CD4-positive, alpha-beta memory T cell (primary cell): ENCODE measurements at regions not wholly inside any gene's neighbourhood (a gene's known extent, or its start where the extent isn't known, plus 50 kb on each side); places are given as distances from the start of the nearest gene placed in this dataset.

ENCODE experiments used
- CTCF ChIA-PET: fragments of 350-600 bp; sonication (Branson Sonifier 250); formaldehyde crosslinking; loops from one replicate; lab custom pipeline; 2021; ENCODE audit warnings: inconsistent platforms; ENCODE audit not compliant: partially characterized antibody; lab: Charles Lee
- POLR2A ChIA-PET: fragments of 350-600 bp; sonication (Branson Sonifier 250); formaldehyde crosslinking; loops from one replicate; lab custom pipeline; 2021; ENCODE audit not compliant: partially characterized antibody; lab: Charles Lee
- DNase-seq, 5 donors: peaks; one replicate each; pipeline versions ENCODE4 v3.0.0 to v3.0.0-alpha.2; 2020 to 2022; ENCODE audit warnings: mixed read lengths in 1 of 5
- H3K27ac ChIP-seq: one replicate; pipeline ENCODE4 v1.7.0; 2013; ENCODE audit warnings: low read depth, low read length
- H3K27me3 ChIP-seq: 2 replicates; pipeline ENCODE4 v1.7.0; 2013; ENCODE audit warnings: mild to moderate bottlenecking, low read length, moderate library complexity; ENCODE audit not compliant: insufficient read depth
- H3K36me3 ChIP-seq: 2 replicates; pipeline ENCODE4 v1.7.0; 2013; ENCODE audit warnings: mild to moderate bottlenecking, low read length, moderate library complexity; ENCODE audit not compliant: insufficient read depth
- H3K4me1 ChIP-seq: 2 replicates; pipeline ENCODE4 v1.7.0; 2013; ENCODE audit warnings: mild to moderate bottlenecking, low read length, moderate library complexity; ENCODE audit not compliant: insufficient read depth
- H3K4me3 ChIP-seq, 2 donors: one replicate each; pipeline ENCODE4 v1.7.0; 2013; ENCODE audit warnings: low read length in 2 of 2, mild to moderate bottlenecking in 1 of 2
- H3K9me3 ChIP-seq, 2 donors: one replicate each; pipeline ENCODE4 v1.7.0; 2013; ENCODE audit warnings: low read length in 2 of 2, control low read depth in 1 of 2; ENCODE audit not compliant: control insufficient read depth in 1 of 2
- H3K27ac Mint-ChIP-seq, 7 donors: one replicate each; pipeline ENCODE4 v1.8.0; 2020 to 2021; ENCODE audit warnings: mixed read lengths in 7 of 7, mild to moderate bottlenecking in 6 of 7, inconsistent platforms in 3 of 7, moderate library complexity in 3 of 7
- H3K27me3 Mint-ChIP-seq, 2 donors: one replicate each; pipeline ENCODE4 v1.8.0; 2020 to 2021; ENCODE audit warnings: mixed read lengths in 2 of 2
- H3K36me3 Mint-ChIP-seq, 2 donors: one replicate each; pipeline ENCODE4 v1.8.0; 2020 to 2021; ENCODE audit warnings: mixed read lengths in 2 of 2, inconsistent platforms in 1 of 2, mild to moderate bottlenecking in 1 of 2
- H3K4me1 Mint-ChIP-seq, 4 donors: one replicate each; pipeline ENCODE4 v1.8.0; 2020 to 2021; ENCODE audit warnings: mixed read lengths in 4 of 4, mild to moderate bottlenecking in 1 of 4
- H3K4me3 Mint-ChIP-seq, 8 donors: one replicate each; pipeline ENCODE4 v1.8.0; 2020 to 2021; ENCODE audit warnings: mixed read lengths in 8 of 8, mild to moderate bottlenecking in 7 of 8, moderate library complexity in 6 of 8, inconsistent platforms in 3 of 8
- H3K9me3 Mint-ChIP-seq, 8 donors: one replicate each; pipeline ENCODE4 v1.8.0; 2020 to 2021; ENCODE audit warnings: mixed read lengths in 8 of 8, mild to moderate bottlenecking in 5 of 8, inconsistent platforms in 3 of 8, moderate library complexity in 1 of 8
- intact Hi-C: fragments of 100-400 bp; cut with micrococcal nuclease; formaldehyde crosslinking; loops from one replicate; pipeline ENCODE4 v1.15.1; 2023

- CTCF ChIA-PET = no interaction called here
- DNase-seq = no peak
- Histone ChIP-seq H3K4me1 (no peaks in the 10 kb centered on the region), H3K27ac (no peak overlapping the region), H3K4me3 (no peak overlapping the region), H3K9me3 (no peaks in the 10 kb centered on the region), H3K36me3 (no peaks in the 10 kb centered on the region), H3K27me3 (no peaks in the 10 kb centered on the region)
- intact Hi-C loops = no loop called here
- H3K9me3 Mint-ChIP-seq = peaks cover 0 to 14% (median 5%) of the 10 kb centered on the region in 8 donors
- no peaks in the 10 kb centered on the region for H3K36me3 Mint-ChIP-seq
- H3K27me3 Mint-ChIP-seq = no peaks in the 10 kb centered on the region
- H3K4me1 Mint-ChIP-seq = no peaks in the 10 kb centered on the region
- H3K4me3 Mint-ChIP-seq = no peak overlapping the region
- POLR2A ChIA-PET = no interaction called here
- H3K27ac Mint-ChIP-seq = no peak overlapping the region
Observed at GRCh38 chr1:106022312-106022902, 1034.1 kb upstream of the PRMT6 start.

- H3K36me3 ChIP-seq = no peaks in the 10 kb centered on the region
- Mint-ChIP-seq H3K27ac (no peak overlapping the region), H3K4me1 (no peaks in the 10 kb centered on the region), H3K9me3 (peaks cover 0 to 14% (median 6%) of the 10 kb centered on the region in 8 donors), H3K27me3 (no peaks in the 10 kb centered on the region), H3K36me3 (no peaks in the 10 kb centered on the region), H3K4me3 (no peak overlapping the region)
- H3K9me3 ChIP-seq = no peaks in the 10 kb centered on the region
- no peak overlapping the region for H3K4me3 ChIP-seq
- H3K4me1 ChIP-seq = no peaks in the 10 kb centered on the region
- ChIA-PET POLR2A (no interaction called here), CTCF (no interaction called here)
- H3K27me3 ChIP-seq = no peaks in the 10 kb centered on the region
- DNase-seq = no peak
- intact Hi-C loops = no loop called here
- no peak overlapping the region for H3K27ac ChIP-seq
Observed at GRCh38 chr1:106027871-106028270, 1028.6 kb upstream of the PRMT6 start.

GRCh38 chr1:106037526-106037925 is 1018.9 kb upstream of the PRMT6 start:
- no peak overlapping the region for H3K4me3 Mint-ChIP-seq
- ChIA-PET CTCF (no interaction called here), POLR2A (no interaction called here)
- no peak overlapping the region for H3K27ac Mint-ChIP-seq
- H3K9me3 Mint-ChIP-seq = peaks cover 10 to 31% (median 21%) of the 10 kb centered on the region in 8 donors
- intact Hi-C loops = no loop called here
- H3K27ac ChIP-seq = no peak overlapping the region
- no peaks in the 10 kb centered on the region for H3K36me3 Mint-ChIP-seq
- no peaks in the 10 kb centered on the region for H3K27me3 Mint-ChIP-seq
- H3K4me1 Mint-ChIP-seq = no peaks in the 10 kb centered on the region
- no peaks in the 10 kb centered on the region for H3K9me3 ChIP-seq
- no peaks in the 10 kb centered on the region for H3K27me3 ChIP-seq
- DNase-seq = no peak
- H3K4me1 ChIP-seq = no peaks in the 10 kb centered on the region
- H3K36me3 ChIP-seq = no peaks in the 10 kb centered on the region
- H3K4me3 ChIP-seq = no peak overlapping the region

DNA sequence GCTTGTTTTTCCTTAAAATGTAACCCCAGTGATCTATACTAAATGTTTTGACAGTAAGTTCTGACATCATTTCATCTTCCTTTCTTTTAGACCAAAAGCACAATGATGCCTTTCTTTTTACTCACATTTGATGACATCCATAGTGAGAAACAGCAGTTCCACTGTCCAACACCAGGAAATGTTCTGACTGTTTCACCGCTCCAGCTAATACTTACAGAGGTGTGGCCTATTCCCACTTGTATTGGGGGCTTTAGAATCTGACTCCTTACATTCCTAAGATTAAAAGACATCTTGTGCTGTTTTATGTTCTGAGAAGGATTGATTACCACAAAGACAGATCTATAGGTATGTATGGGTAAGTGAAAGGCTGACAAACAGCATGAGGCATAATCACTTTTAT is 1018.2 kb upstream of the PRMT6 start:
- no peak overlapping the region for H3K4me3 ChIP-seq
- no peaks in the 10 kb centered on the region for H3K4me1 ChIP-seq
- Mint-ChIP-seq H3K27ac (no peak overlapping the region), H3K4me1 (no peaks in the 10 kb centered on the region), H3K4me3 (no peak overlapping the region), H3K9me3 (peaks cover 10 to 36% (median 24%) of the 10 kb centered on the region in 8 donors), H3K27me3 (no peaks in the 10 kb centered on the region), H3K36me3 (no peaks in the 10 kb centered on the region)
- no peaks in the 10 kb centered on the region for H3K36me3 ChIP-seq
- ChIA-PET POLR2A (no interaction called here), CTCF (no interaction called here)
- no peaks in the 10 kb centered on the region for H3K27me3 ChIP-seq
- intact Hi-C loops = no loop called here
- DNase-seq = no peak
- H3K27ac ChIP-seq = no peak overlapping the region
- H3K9me3 ChIP-seq = no peaks in the 10 kb centered on the region

GRCh38 chr1:106043971-106044370 is 1012.5 kb upstream of the PRMT6 start:
- H3K27ac Mint-ChIP-seq = no peak overlapping the region
- Histone ChIP-seq H3K36me3 (no peaks in the 10 kb centered on the region), H3K27me3 (no peaks in the 10 kb centered on the region), H3K4me3 (no peak overlapping the region), H3K9me3 (no peaks in the 10 kb centered on the region), H3K27ac (no peak overlapping the region), H3K4me1 (no peaks in the 10 kb centered on the region)
- ChIA-PET POLR2A (no interaction called here), CTCF (no interaction called here)
- H3K4me3 Mint-ChIP-seq = no peak overlapping the region
- H3K27me3 Mint-ChIP-seq = no peaks in the 10 kb centered on the region
- peaks cover 8 to 34% (median 26%) of the 10 kb centered on the region in 8 donors for H3K9me3 Mint-ChIP-seq
- DNase-seq = no peak
- no peaks in the 10 kb centered on the region for H3K4me1 Mint-ChIP-seq
- no peaks in the 10 kb centered on the region for H3K36me3 Mint-ChIP-seq
- intact Hi-C loops = no loop called here

DNA sequence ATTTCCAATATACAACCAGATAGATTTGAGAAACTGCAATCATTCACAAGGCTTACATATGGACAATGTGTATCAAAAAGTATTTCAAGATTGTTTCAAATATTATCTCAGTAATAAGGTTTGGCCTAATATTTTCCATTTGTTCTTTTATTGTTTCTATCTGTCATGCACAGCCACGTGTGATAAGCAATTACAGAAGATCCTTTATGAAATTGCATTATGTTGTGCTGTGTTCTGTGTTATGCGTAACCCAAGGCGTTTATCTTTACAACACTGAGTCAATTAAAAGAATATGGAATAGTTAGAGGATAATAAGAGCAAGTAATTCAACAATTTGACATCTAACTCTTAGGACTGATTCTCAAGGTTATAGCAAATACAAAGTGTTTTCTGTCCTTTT is 1009.3 kb upstream of the PRMT6 start:
- Histone ChIP-seq H3K4me3 (no peak overlapping the region), H3K36me3 (no peaks in the 10 kb centered on the region), H3K9me3 (no peaks in the 10 kb centered on the region), H3K27ac (no peak overlapping the region), H3K4me1 (no peaks in the 10 kb centered on the region), H3K27me3 (no peaks in the 10 kb centered on the region)
- H3K36me3 Mint-ChIP-seq = no peaks in the 10 kb centered on the region
- H3K9me3 Mint-ChIP-seq = peaks cover 4 to 37% (median 22%) of the 10 kb centered on the region in 8 donors
- H3K27me3 Mint-ChIP-seq = no peaks in the 10 kb centered on the region
- no peaks in the 10 kb centered on the region for H3K4me1 Mint-ChIP-seq
- no peak overlapping the region for H3K27ac Mint-ChIP-seq
- ChIA-PET CTCF (no interaction called here), POLR2A (no interaction called here)
- no peak for DNase-seq
- H3K4me3 Mint-ChIP-seq = no peak overlapping the region
- intact Hi-C loops = no loop called here

DNA sequence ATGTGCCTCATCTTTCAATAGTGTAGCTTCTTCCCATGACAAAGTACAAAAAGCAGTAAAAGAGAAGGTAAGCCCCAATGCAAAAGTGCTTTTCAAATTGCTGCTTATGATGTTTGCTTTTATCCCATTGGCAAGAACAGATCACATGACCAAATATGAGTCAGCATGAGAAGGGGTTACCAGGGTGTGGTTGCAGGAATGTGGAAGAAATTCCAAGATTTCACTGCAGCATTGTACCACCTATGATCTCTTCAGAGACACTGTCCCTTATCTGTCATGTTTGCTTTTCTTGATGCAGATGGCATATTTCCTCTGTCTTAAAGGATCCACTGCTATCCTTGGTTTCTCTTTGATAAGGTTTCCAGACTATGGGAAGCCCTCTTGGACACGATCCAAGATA is 1006.9 kb upstream of the PRMT6 start:
- peaks cover 4 to 24% (median 16%) of the 10 kb centered on the region in 8 donors for H3K9me3 Mint-ChIP-seq
- H3K4me3 ChIP-seq = no peak overlapping the region
- no peak for DNase-seq
- no peak overlapping the region for H3K27ac Mint-ChIP-seq
- no peaks in the 10 kb centered on the region for H3K27me3 ChIP-seq
- no peak overlapping the region for H3K4me3 Mint-ChIP-seq
- no peak overlapping the region for H3K27ac ChIP-seq
- H3K36me3 Mint-ChIP-seq = no peaks in the 10 kb centered on the region
- intact Hi-C loops = no loop called here
- POLR2A ChIA-PET = no interaction called here
- H3K4me1 ChIP-seq = no peaks in the 10 kb centered on the region
- CTCF ChIA-PET = no interaction called here
- no peaks in the 10 kb centered on the region for H3K36me3 ChIP-seq
- H3K4me1 Mint-ChIP-seq = no peaks in the 10 kb centered on the region
- no peaks in the 10 kb centered on the region for H3K27me3 Mint-ChIP-seq
- H3K9me3 ChIP-seq = no peaks in the 10 kb centered on the region

DNA sequence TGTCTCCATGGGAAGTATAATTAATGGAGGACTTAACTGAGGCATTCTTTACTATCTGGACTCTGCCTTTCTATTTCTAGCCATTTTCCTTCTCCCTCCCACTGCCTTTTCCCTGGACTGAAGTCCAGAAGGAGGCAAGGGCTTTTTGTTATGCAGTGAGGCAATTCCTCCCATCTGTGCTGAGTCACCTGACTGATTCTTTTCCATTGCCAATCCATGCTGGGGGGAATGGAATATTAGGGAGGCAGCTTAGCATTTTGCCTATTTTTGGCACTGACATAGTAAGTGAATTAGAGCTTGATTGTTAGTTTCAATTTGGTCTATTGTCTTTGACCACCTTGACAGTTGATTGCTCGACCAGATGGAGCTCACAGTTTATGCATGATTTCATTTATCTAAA is 1000.6 kb upstream of the PRMT6 start:
- Histone ChIP-seq H3K36me3 (no peaks in the 10 kb centered on the region), H3K4me3 (no peak overlapping the region), H3K9me3 (no peaks in the 10 kb centered on the region), H3K27me3 (no peaks in the 10 kb centered on the region), H3K4me1 (no peaks in the 10 kb centered on the region), H3K27ac (no peak overlapping the region)
- Mint-ChIP-seq H3K9me3 (peaks cover 0 to 27% (median 14%) of the 10 kb centered on the region in 8 donors), H3K27me3 (no peaks in the 10 kb centered on the region), H3K36me3 (no peaks in the 10 kb centered on the region), H3K27ac (no peak overlapping the region), H3K4me3 (no peak overlapping the region), H3K4me1 (no peaks in the 10 kb centered on the region)
- intact Hi-C loops = no loop called here
- DNase-seq = no peak
- ChIA-PET POLR2A (no interaction called here), CTCF (no interaction called here)
